HFF-Myc (cell line): ENCODE measurements at regions not wholly inside any gene's neighbourhood (a gene's known extent, or its start where the extent isn't known, plus 50 kb on each side); places are given as distances from the start of the nearest gene placed in this dataset.

Experiments used
- DNase-seq: peaks from one replicate; pipeline ENCODE4 v3.0.0-alpha.2; 2011; ENCODE audit warnings: low read depth; ENCODE audit errors: extremely low read depth
- H3K4me3 ChIP-seq: replicated peaks from 2 replicates; pipeline ENCODE4 v1.5.1; 2011; ENCODE audit warnings: low read depth, mild to moderate bottlenecking, control low read depth, low read length
- CTCF ChIP-seq: IDR thresholded peaks from 2 replicates; pipeline ENCODE4 v1.5.1; 2012; ENCODE audit warnings: mild to moderate bottlenecking, low read depth, low read length, control low read depth; ENCODE audit errors: missing control alignments

- TF ChIP-seq CTCF: no peak
- no peak for DNase-seq
- H3K4me3 ChIP-seq: no peak overlapping the region
These were observed 973.7 kb downstream of the NSUN3 start for GRCh38 chr3:95036526-95037021.

GRCh38 chr3:95037097-95037496, 974.2 kb downstream of the NSUN3 start:
- no peak overlapping the region for H3K4me3 ChIP-seq
- no peak for TF ChIP-seq CTCF
- no peak for DNase-seq

GRCh38 chr3:95037927-95038326, 975.1 kb downstream of the NSUN3 start:
- DNase-seq: no peak
- no peak overlapping the region for H3K4me3 ChIP-seq
- TF ChIP-seq CTCF: no peak

GRCh38 chr3:95044101-95044500, 981.2 kb downstream of the NSUN3 start:
- no peak overlapping the region for H3K4me3 ChIP-seq
- DNase-seq: no peak
- TF ChIP-seq CTCF: no peak

- DNase-seq: no peak
- TF ChIP-seq CTCF: no peak
- H3K4me3 ChIP-seq: no peak overlapping the region
These were observed 985.7 kb downstream of the NSUN3 start for GRCh38 chr3:95048564-95048963.

GRCh38 chr3:95049841-95050240, 987.0 kb downstream of the NSUN3 start:
- DNase-seq: no peak
- no peak overlapping the region for H3K4me3 ChIP-seq
- no peak for TF ChIP-seq CTCF

- no peak overlapping the region for H3K4me3 ChIP-seq
- no peak for TF ChIP-seq CTCF
- DNase-seq: no peak
These were observed 992.4 kb downstream of the NSUN3 start for GRCh38 chr3:95055288-95055687.
